BE2C (cell line): ENCODE measurements at regions not wholly inside any gene's neighbourhood (a gene's known extent, or its start where the extent isn't known, plus 50 kb on each side); places are given as distances from the start of the nearest gene placed in this dataset.

Experiments used
- DNase-seq: peaks from one replicate; pipeline ENCODE4 v3.0.0-alpha.2; 2020
- H3K27me3 ChIP-seq: fragments of 250-450 bp; sonication (Bioruptor Pico); 2 replicates; pipeline ENCODE4 v1.5.1; 2020; ENCODE audit warnings: mild to moderate bottlenecking
- H3K36me3 ChIP-seq: fragments of 250-450 bp; sonication (Bioruptor Pico); 2 replicates; pipeline ENCODE4 v1.5.1; 2020; ENCODE audit warnings: mild to moderate bottlenecking
- H3K4me1 ChIP-seq: fragments of 250-450 bp; sonication (Bioruptor Pico); 2 replicates; pipeline ENCODE4 v1.5.1; 2020
- H3K4me3 ChIP-seq: 2 replicates; pipeline ENCODE4 v1.5.1; 2011; ENCODE audit warnings: low read depth, low read length
- H3K9me3 ChIP-seq: fragments of 250-450 bp; sonication (Bioruptor Pico); 2 replicates; pipeline ENCODE4 v1.5.1; 2020
- CTCF ChIP-seq: IDR thresholded peaks from 2 replicates; pipeline ENCODE4 v1.5.1; 2012; ENCODE audit warnings: mild to moderate bottlenecking, low read depth, low read length

GRCh38 chr4:1511441-1512041, 105.3 kb upstream of the NKX1-1 start:
- H3K4me1 ChIP-seq: no peaks in the 10 kb centered on the region
- H3K4me3 ChIP-seq: no peak overlapping the region
- H3K27me3 ChIP-seq: peaks cover 34% of the 10 kb centered on the region
- H3K9me3 ChIP-seq: no peaks in the 10 kb centered on the region
- DNase-seq: peak; percentile 47
- no peak for TF ChIP-seq CTCF
- no peaks in the 10 kb centered on the region for H3K36me3 ChIP-seq

GRCh38 chr4:1510931-1511330, 104.7 kb upstream of the NKX1-1 start:
- DNase-seq: no peak
- H3K27me3 ChIP-seq: peaks cover 32% of the 10 kb centered on the region
- H3K4me3 ChIP-seq: no peak overlapping the region
- no peaks in the 10 kb centered on the region for H3K9me3 ChIP-seq
- H3K4me1 ChIP-seq: no peaks in the 10 kb centered on the region
- no peak for TF ChIP-seq CTCF
- H3K36me3 ChIP-seq: no peaks in the 10 kb centered on the region

DNA sequence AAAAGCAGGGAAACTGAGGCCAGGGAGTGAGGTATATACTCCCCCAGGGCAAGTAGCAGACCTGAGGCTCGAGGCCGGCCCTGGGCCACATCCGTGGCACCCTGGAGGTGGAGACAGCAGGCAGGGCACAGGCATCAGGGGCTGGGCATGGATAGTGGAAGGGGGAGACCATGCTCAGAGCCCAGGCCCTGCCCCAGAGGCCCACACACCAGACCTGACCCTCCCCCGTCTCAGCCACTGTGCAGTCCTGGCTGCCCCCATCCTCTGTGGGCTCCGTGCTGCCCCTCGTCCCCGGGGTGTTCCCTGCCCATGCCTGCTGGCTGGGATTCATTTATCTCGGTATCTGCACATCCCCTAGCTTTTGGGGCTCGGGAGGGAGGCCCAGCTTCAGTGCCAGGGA, 103.1 kb upstream of the NKX1-1 start:
- TF ChIP-seq CTCF: no peak
- H3K36me3 ChIP-seq: no peaks in the 10 kb centered on the region
- peaks cover 35% of the 10 kb centered on the region for H3K27me3 ChIP-seq
- no peak for DNase-seq
- H3K4me1 ChIP-seq: no peaks in the 10 kb centered on the region
- H3K9me3 ChIP-seq: no peaks in the 10 kb centered on the region
- H3K4me3 ChIP-seq: no peak overlapping the region

GRCh38 chr4:1508161-1509160, 102.2 kb upstream of the NKX1-1 start:
- Histone ChIP-seq H3K9me3 (no peaks in the 10 kb centered on the region), H3K4me1 (no peaks in the 10 kb centered on the region), H3K36me3 (no peaks in the 10 kb centered on the region), H3K27me3 (peaks cover 35% of the 10 kb centered on the region), H3K4me3 (no peak overlapping the region)
- peak; percentile 8 for DNase-seq
- TF ChIP-seq CTCF: no peak

- no peaks in the 10 kb centered on the region for H3K9me3 ChIP-seq
- peaks cover 35% of the 10 kb centered on the region for H3K27me3 ChIP-seq
- DNase-seq: no peak
- TF ChIP-seq CTCF: no peak
- H3K36me3 ChIP-seq: no peaks in the 10 kb centered on the region
- no peaks in the 10 kb centered on the region for H3K4me1 ChIP-seq
- H3K4me3 ChIP-seq: no peak overlapping the region
Measured at GRCh38 chr4:1506956-1507721, 100.9 kb upstream of the NKX1-1 start.
